HG03060 (cell line): ENCODE measurements at regions not wholly inside any gene's neighbourhood (a gene's known extent, or its start where the extent isn't known, plus 50 kb on each side); places are given as distances from the start of the nearest gene placed in this dataset.
"Not testable (repeated sequence)": the region's sequence is repeated elsewhere in the genome, so short reads cannot be mapped to it uniquely, and the experiment has no call there.

ENCODE experiments used
- ATAC-seq: cut with Tn5 transposase; IDR thresholded peaks from one replicate; pipeline ENCODE4 v1.9.1; 2021; ENCODE audit warnings: low read depth, moderate number of reproducible peaks; ENCODE audit not compliant: unreplicated experiment

GRCh38 chr1:96095849-96096612, 625.6 kb upstream of the PTBP2 start:
- no peak for ATAC-seq

- no peak for ATAC-seq
Measured at GRCh38 chr1:96096613-96097321, 624.8 kb upstream of the PTBP2 start.

- ATAC-seq = no peak
Measured at GRCh38 chr1:96104506-96104905, 617.1 kb upstream of the PTBP2 start.

- no peak for ATAC-seq
Measured at GRCh38 chr1:96104906-96105305, 616.7 kb upstream of the PTBP2 start.

- ATAC-seq = no peak
Measured at GRCh38 chr1:96116731-96117130, 604.9 kb upstream of the PTBP2 start.

GRCh38 chr1:96130432-96130831, 591.2 kb upstream of the PTBP2 start:
- ATAC-seq = no peak

GRCh38 chr1:96144636-96145035, 576.9 kb upstream of the PTBP2 start:
- no peak for ATAC-seq

- ATAC-seq = no peak
Measured at GRCh38 chr1:96145492-96145891, 576.1 kb upstream of the PTBP2 start.

- not testable (repeated sequence) for ATAC-seq
Measured at GRCh38 chr1:96152957-96153356, 568.6 kb upstream of the PTBP2 start.

GRCh38 chr1:96157101-96157500, 564.5 kb upstream of the PTBP2 start:
- no peak for ATAC-seq

GRCh38 chr1:96159379-96159778, 562.2 kb upstream of the PTBP2 start:
- no peak for ATAC-seq

GRCh38 chr1:96164053-96164452, 557.5 kb upstream of the PTBP2 start:
- no peak for ATAC-seq

GRCh38 chr1:96178053-96178452, 543.5 kb upstream of the PTBP2 start:
- no peak for ATAC-seq

- no peak for ATAC-seq
Measured at GRCh38 chr1:96183485-96183884, 538.1 kb upstream of the PTBP2 start.

- ATAC-seq = no peak
Measured at GRCh38 chr1:96183928-96184327, 537.7 kb upstream of the PTBP2 start.

- no peak for ATAC-seq
Measured at GRCh38 chr1:96185181-96185580, 536.4 kb upstream of the PTBP2 start.

- no peak for ATAC-seq
Measured at GRCh38 chr1:96187020-96187419, 534.6 kb upstream of the PTBP2 start.

GRCh38 chr1:96191165-96191564, 530.4 kb upstream of the PTBP2 start:
- ATAC-seq = no peak

GRCh38 chr1:96206451-96206850, 515.1 kb upstream of the PTBP2 start:
- no peak for ATAC-seq

GRCh38 chr1:96207936-96208335, 513.6 kb upstream of the PTBP2 start:
- no peak for ATAC-seq

GRCh38 chr1:96208428-96208827, 513.2 kb upstream of the PTBP2 start:
- no peak for ATAC-seq

GRCh38 chr1:96210054-96210453, 511.5 kb upstream of the PTBP2 start:
- no peak for ATAC-seq
